NK-92 (cell line): ENCODE measurements at regions not wholly inside any gene's neighbourhood (a gene's known extent, or its start where the extent isn't known, plus 50 kb on each side); places are given as distances from the start of the nearest gene placed in this dataset.
"Not testable (repeated sequence)": the region's sequence is repeated elsewhere in the genome, so short reads cannot be mapped to it uniquely, and the experiment has no call there.

Source experiments
- DNase-seq: peaks from one replicate; lab custom pipeline; 2025; ENCODE audit not compliant: unreplicated experiment; lab: John Stamatoyannopoulos, UW

- no peak for DNase-seq
These were observed 62.2 kb upstream of the RNF38 start for GRCh38 chr9:36462245-36462644.

- no peak for DNase-seq
These were observed 61.3 kb upstream of the RNF38 start for GRCh38 chr9:36461323-36461722.

DNA sequence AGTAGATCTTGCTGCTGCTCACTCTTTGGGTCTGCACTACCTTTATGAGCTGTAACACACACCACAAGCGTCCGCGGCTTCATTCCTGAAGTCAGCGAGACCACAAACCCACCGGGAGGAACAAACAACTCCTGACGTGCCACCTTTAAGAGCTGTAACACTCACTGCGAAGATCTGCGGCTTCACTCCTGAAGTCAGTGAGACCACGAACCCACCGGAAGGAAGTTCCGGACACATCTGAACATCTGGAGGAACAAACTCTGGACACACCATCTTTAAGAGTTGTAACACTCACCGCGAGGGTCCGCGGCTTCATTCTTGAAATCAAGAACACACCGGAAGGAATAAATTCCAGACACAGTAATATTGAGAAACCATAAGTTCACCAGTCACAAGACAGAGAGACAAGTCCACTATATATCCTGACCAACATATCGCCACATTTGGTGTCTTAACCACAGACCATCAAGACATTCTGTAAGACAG lies 58.4 kb upstream of the RNF38 start:
- DNase-seq, result not testable (repeated sequence)

GRCh38 chr9:36457836-36458429 lies 57.9 kb upstream of the RNF38 start:
- DNase-seq, result no peak

- DNase-seq, result no peak
These were observed 56.5 kb upstream of the RNF38 start for GRCh38 chr9:36456480-36457065.

GRCh38 chr9:36451949-36452348 lies 51.9 kb upstream of the RNF38 start:
- DNase-seq, result no peak

- DNase-seq, result no peak
These were observed 50.2 kb upstream of the RNF38 start for GRCh38 chr9:36450110-36450732.
